ENCODE measurements at regions not wholly inside any gene's neighbourhood (a gene's known extent, or its start where the extent isn't known, plus 50 kb on each side); places are given as distances from the start of the nearest gene placed in this dataset.

- Histone ChIP-seq H3K9ac (ENCODE audit: extremely low read depth, low read length, poor library complexity, severe bottlenecking) (no peak overlapping the region), H3K36me3 (ENCODE audit: control insufficient read depth, insufficient read depth, low read length) (no peaks in the 10 kb centered on the region), H3K27ac (ENCODE audit: low read depth, low read length) (no peak overlapping the region), H3K4me1 (ENCODE audit: control insufficient read depth, insufficient read depth, low read length) (no peaks in the 10 kb centered on the region), H3K9me3 (ENCODE audit: control insufficient read depth, low read length) (no peaks in the 10 kb centered on the region), H3K4me3 (ENCODE audit: low read length) (no peak overlapping the region), H3K27me3 (ENCODE audit: control insufficient read depth, insufficient read depth, low read length, poor library complexity, severe bottlenecking) (no peaks in the 10 kb centered on the region)
- Mint-ChIP-seq H3K4me1 (no peaks in the 10 kb centered on the region), H3K27me3 (ENCODE audit: insufficient read depth) (no peaks in the 10 kb centered on the region), H3K4me3 (no peak overlapping the region), H3K36me3 (ENCODE audit: low read depth) (no peaks in the 10 kb centered on the region), H3K9me3 (peaks cover 64% of the 10 kb centered on the region), H3K27ac (no peak overlapping the region)
- WGBS, 2 experiments (ENCODE audit: insufficient coverage in 1 of 2, insufficient read length in 1 of 2): 96 to 100% methylated on average over 1 to 3 of the region's 3 CpGs
- TF ChIP-seq CTCF (conservative IDR thresholded peaks at IDR 0.05): no peak
- no peak for DNase-seq
Measured at GRCh38 chrX:53817548-53817947, 131.0 kb upstream of the HUWE1 start.

- no peaks in the 10 kb centered on the region for H3K36me3 ChIP-seq (ENCODE audit: control insufficient read depth, insufficient read depth, low read length)
- WGBS, 2 experiments (ENCODE audit: insufficient coverage in 1 of 2, insufficient read length in 1 of 2): 89% methylated on average over 15 of the region's 15 CpGs; no CpG with 5 or more reads in 1 of the 2 experiments
- H3K9ac ChIP-seq (ENCODE audit: extremely low read depth, low read length, poor library complexity, severe bottlenecking): no peak overlapping the region
- Mint-ChIP-seq H3K36me3 (ENCODE audit: low read depth) (no peaks in the 10 kb centered on the region), H3K27ac (no peak overlapping the region), H3K9me3 (peaks cover 70% of the 10 kb centered on the region), H3K4me3 (no peak overlapping the region), H3K27me3 (ENCODE audit: insufficient read depth) (no peaks in the 10 kb centered on the region), H3K4me1 (no peaks in the 10 kb centered on the region)
- no peak overlapping the region for H3K4me3 ChIP-seq (ENCODE audit: low read length)
- H3K27me3 ChIP-seq (ENCODE audit: control insufficient read depth, insufficient read depth, low read length, poor library complexity, severe bottlenecking): no peaks in the 10 kb centered on the region
- no peak for DNase-seq
- no peaks in the 10 kb centered on the region for H3K4me1 ChIP-seq (ENCODE audit: control insufficient read depth, insufficient read depth, low read length)
- H3K27ac ChIP-seq (ENCODE audit: low read depth, low read length): no peak overlapping the region
- TF ChIP-seq CTCF (conservative IDR thresholded peaks at IDR 0.05): no peak
- H3K9me3 ChIP-seq (ENCODE audit: control insufficient read depth, low read length): no peaks in the 10 kb centered on the region
Measured at GRCh38 chrX:53813670-53814440, 127.3 kb upstream of the HUWE1 start.

- Histone ChIP-seq H3K4me1 (ENCODE audit: control insufficient read depth, insufficient read depth, low read length) (no peaks in the 10 kb centered on the region), H3K9ac (ENCODE audit: extremely low read depth, low read length, poor library complexity, severe bottlenecking) (no peak overlapping the region), H3K36me3 (ENCODE audit: control insufficient read depth, insufficient read depth, low read length) (no peaks in the 10 kb centered on the region), H3K4me3 (ENCODE audit: low read length) (no peak overlapping the region), H3K9me3 (ENCODE audit: control insufficient read depth, low read length) (no peaks in the 10 kb centered on the region), H3K27me3 (ENCODE audit: control insufficient read depth, insufficient read depth, low read length, poor library complexity, severe bottlenecking) (no peaks in the 10 kb centered on the region), H3K27ac (ENCODE audit: low read depth, low read length) (no peak overlapping the region)
- Mint-ChIP-seq H3K36me3 (ENCODE audit: low read depth) (no peaks in the 10 kb centered on the region), H3K27me3 (ENCODE audit: insufficient read depth) (no peaks in the 10 kb centered on the region), H3K9me3 (peaks cover 59% of the 10 kb centered on the region), H3K27ac (no peak overlapping the region), H3K4me1 (no peaks in the 10 kb centered on the region), H3K4me3 (no peak overlapping the region)
- no peak for TF ChIP-seq CTCF (conservative IDR thresholded peaks at IDR 0.05)
- DNase-seq: no peak
- WGBS, 2 experiments (ENCODE audit: insufficient coverage in 1 of 2, insufficient read length in 1 of 2): 87% methylated on average over 2 of the region's 3 CpGs; no CpG with 5 or more reads in 1 of the 2 experiments
Measured at GRCh38 chrX:53798281-53798680, 111.8 kb upstream of the HUWE1 start.

Measured in endodermal cell (in vitro differentiated cells).